HL-60/S4 (cell line): ENCODE measurements at regions not wholly inside any gene's neighbourhood (a gene's known extent, or its start where the extent isn't known, plus 50 kb on each side); places are given as distances from the start of the nearest gene placed in this dataset.
"Not testable (repeated sequence)": the region's sequence is repeated elsewhere in the genome, so short reads cannot be mapped to it uniquely, and the experiment has no call there.

Source experiments
- in situ Hi-C: fragments of 300-500 bp; cut with MboI; formaldehyde crosslinking; loops from 2 replicates; pipeline ENCODE4 v1.14.3; 2022; ENCODE audit warnings: low sequenced_read_pairs

- in situ Hi-C loops, result no loop called here
These were observed 942.6 kb upstream of the SPRY2 start for GRCh38 chr13:81283561-81283960.

GRCh38 chr13:81283062-81283461 is 942.1 kb upstream of the SPRY2 start:
- in situ Hi-C loops, result no loop called here

GRCh38 chr13:81275666-81276258 is 934.8 kb upstream of the SPRY2 start:
- in situ Hi-C loops, result no loop called here

GRCh38 chr13:81247711-81248110 is 906.8 kb upstream of the SPRY2 start:
- in situ Hi-C loops, result no loop called here

- in situ Hi-C loops, result no loop called here
These were observed 905.6 kb upstream of the SPRY2 start for GRCh38 chr13:81246556-81246955.

GRCh38 chr13:81244011-81244410 is 903.1 kb upstream of the SPRY2 start:
- in situ Hi-C loops, result no loop called here

GRCh38 chr13:81230386-81230785 is 889.5 kb upstream of the SPRY2 start:
- in situ Hi-C loops, result no loop called here

- in situ Hi-C loops, result not testable (repeated sequence)
These were observed 885.9 kb upstream of the SPRY2 start for GRCh38 chr13:81226830-81227229.

- in situ Hi-C loops, result no loop called here
These were observed 883.4 kb upstream of the SPRY2 start for GRCh38 chr13:81224209-81224833.

GRCh38 chr13:81223778-81224177 is 882.9 kb upstream of the SPRY2 start:
- in situ Hi-C loops, result no loop called here

- in situ Hi-C loops, result no loop called here
These were observed 870.8 kb upstream of the SPRY2 start for GRCh38 chr13:81211713-81212112.

GRCh38 chr13:81207636-81208035 is 866.7 kb upstream of the SPRY2 start:
- in situ Hi-C loops, result no loop called here

- in situ Hi-C loops, result no loop called here
These were observed 866.3 kb upstream of the SPRY2 start for GRCh38 chr13:81207231-81207630.

- in situ Hi-C loops, result no loop called here
These were observed 862.9 kb upstream of the SPRY2 start for GRCh38 chr13:81203783-81204182.

GRCh38 chr13:81199956-81200355 is 859.0 kb upstream of the SPRY2 start:
- in situ Hi-C loops, result no loop called here

- in situ Hi-C loops, result no loop called here
These were observed 857.0 kb upstream of the SPRY2 start for GRCh38 chr13:81197966-81198365.

GRCh38 chr13:81197483-81197882 is 856.6 kb upstream of the SPRY2 start:
- in situ Hi-C loops, result no loop called here

- in situ Hi-C loops, result no loop called here
These were observed 853.4 kb upstream of the SPRY2 start for GRCh38 chr13:81194362-81194761.

GRCh38 chr13:81184556-81185265 is 843.8 kb upstream of the SPRY2 start:
- in situ Hi-C loops, result no loop called here

- in situ Hi-C loops, result no loop called here
These were observed 831.7 kb upstream of the SPRY2 start for GRCh38 chr13:81172603-81173002.

GRCh38 chr13:81171065-81171647 is 830.2 kb upstream of the SPRY2 start:
- in situ Hi-C loops, result no loop called here

- in situ Hi-C loops, result not testable (repeated sequence)
These were observed 822.9 kb upstream of the SPRY2 start for GRCh38 chr13:81163823-81164222.
